ENCODE measurements at regions not wholly inside any gene's neighbourhood (a gene's known extent, or its start where the extent isn't known, plus 50 kb on each side); places are given as distances from the start of the nearest gene placed in this dataset.

GRCh38 chr9:87443006-87443405 is 54.7 kb upstream of the DAPK1 start:
- no peak overlapping the region for H3K9ac ChIP-seq (replicated peaks; ENCODE audit: extremely low read depth, insufficient read depth, low read length)
- H3K4me3 ChIP-seq (replicated peaks in 1 of 3; ENCODE audit: insufficient read depth in 1 of 3, low read depth in 1 of 3, low read length in 3 of 3), result no peak overlapping the region
- ChIA-PET POLR2A (no interaction called here), CTCF (no interaction called here)
- no TSS peak for BruUV-seq (replicated peaks)
- dilution Hi-C loops (cut with MboI; ENCODE audit: extremely low pct_ligation_motif_present, low sequenced_read_pairs) (no loop called here), intact Hi-C loops (cut with micrococcal nuclease) (no loop called here)
- DNase-seq (ENCODE audit: low read depth, low spot score) (no peak), FAIRE-seq (no peak)
- H3K9me1 ChIP-seq (replicated peaks; ENCODE audit: control insufficient read depth, extremely low read depth, insufficient read depth, low read length), result no peaks in the 10 kb centered on the region
- H3K79me2 ChIP-seq (ENCODE audit: control insufficient read depth, insufficient read depth, low read length), result no peaks in the 10 kb centered on the region
- no peak for TF ChIP-seq POLR2A (IDR thresholded peaks at IDR 0.05; ENCODE audit: low read depth, low read length)
- no peaks in the 10 kb centered on the region for H3K36me3 ChIP-seq (ENCODE audit: control insufficient read depth in 2 of 2, extremely low read depth in 1 of 2, insufficient read depth in 2 of 2, low read length in 2 of 2)
- no peaks in the 10 kb centered on the region for H4K20me1 ChIP-seq (replicated peaks; ENCODE audit: control insufficient read depth, extremely low read depth, insufficient read depth, low read length)
- H3K4me1 ChIP-seq (ENCODE audit: control insufficient read depth, extremely low read depth, insufficient read depth, low read length), result no peaks in the 10 kb centered on the region
- H3K9me3 ChIP-seq (replicated peaks; ENCODE audit: control insufficient read depth, insufficient read depth, low read length), result no peaks in the 10 kb centered on the region
- H3K27ac ChIP-seq (ENCODE audit: insufficient read depth, low read depth, low read length), result no peak overlapping the region
- no peaks in the 10 kb centered on the region for H3K27me3 ChIP-seq (ENCODE audit: control insufficient read depth in 2 of 2, insufficient read depth in 2 of 2, low read length in 2 of 2)
- H2AFZ ChIP-seq (ENCODE audit: low read depth, low read length), result no peak overlapping the region
- no peak overlapping the region for H3K4me2 ChIP-seq (ENCODE audit: insufficient read depth, low read length)

- dilution Hi-C loops (cut with MboI; ENCODE audit: extremely low pct_ligation_motif_present, low sequenced_read_pairs), result no loop called here
- no peak for FAIRE-seq
Observed at GRCh38 chr9:87443461-87443860, 54.2 kb upstream of the DAPK1 start.

More at GRCh38 chr9:87443461-87443860, 54.2 kb upstream of the DAPK1 start:
- no peak for DNase-seq (ENCODE audit: low read depth, low spot score)
- Histone ChIP-seq H3K9me3 (replicated peaks; ENCODE audit: control insufficient read depth, insufficient read depth, low read length) (no peaks in the 10 kb centered on the region), H3K4me3 (replicated peaks in 1 of 3; ENCODE audit: insufficient read depth in 1 of 3, low read depth in 1 of 3, low read length in 3 of 3) (no peak overlapping the region), H3K9me1 (replicated peaks; ENCODE audit: control insufficient read depth, extremely low read depth, insufficient read depth, low read length) (no peaks in the 10 kb centered on the region), H3K4me1 (ENCODE audit: control insufficient read depth, extremely low read depth, insufficient read depth, low read length) (no peaks in the 10 kb centered on the region), H3K4me2 (ENCODE audit: insufficient read depth, low read length) (no peak overlapping the region), H2AFZ (ENCODE audit: low read depth, low read length) (no peak overlapping the region), H3K27me3 (ENCODE audit: control insufficient read depth in 2 of 2, insufficient read depth in 2 of 2, low read length in 2 of 2) (no peaks in the 10 kb centered on the region), H3K36me3 (ENCODE audit: control insufficient read depth in 2 of 2, extremely low read depth in 1 of 2, insufficient read depth in 2 of 2, low read length in 2 of 2) (no peaks in the 10 kb centered on the region), H4K20me1 (replicated peaks; ENCODE audit: control insufficient read depth, extremely low read depth, insufficient read depth, low read length) (no peaks in the 10 kb centered on the region), H3K79me2 (ENCODE audit: control insufficient read depth, insufficient read depth, low read length) (no peaks in the 10 kb centered on the region), H3K9ac (replicated peaks; ENCODE audit: extremely low read depth, insufficient read depth, low read length) (no peak overlapping the region), H3K27ac (ENCODE audit: insufficient read depth, low read depth, low read length) (no peak overlapping the region)
- intact Hi-C loops (cut with micrococcal nuclease), result no loop called here
- BruUV-seq (replicated peaks), result no TSS peak
- ChIA-PET CTCF (no interaction called here), POLR2A (no interaction called here)
- TF ChIP-seq, protein P1, sequence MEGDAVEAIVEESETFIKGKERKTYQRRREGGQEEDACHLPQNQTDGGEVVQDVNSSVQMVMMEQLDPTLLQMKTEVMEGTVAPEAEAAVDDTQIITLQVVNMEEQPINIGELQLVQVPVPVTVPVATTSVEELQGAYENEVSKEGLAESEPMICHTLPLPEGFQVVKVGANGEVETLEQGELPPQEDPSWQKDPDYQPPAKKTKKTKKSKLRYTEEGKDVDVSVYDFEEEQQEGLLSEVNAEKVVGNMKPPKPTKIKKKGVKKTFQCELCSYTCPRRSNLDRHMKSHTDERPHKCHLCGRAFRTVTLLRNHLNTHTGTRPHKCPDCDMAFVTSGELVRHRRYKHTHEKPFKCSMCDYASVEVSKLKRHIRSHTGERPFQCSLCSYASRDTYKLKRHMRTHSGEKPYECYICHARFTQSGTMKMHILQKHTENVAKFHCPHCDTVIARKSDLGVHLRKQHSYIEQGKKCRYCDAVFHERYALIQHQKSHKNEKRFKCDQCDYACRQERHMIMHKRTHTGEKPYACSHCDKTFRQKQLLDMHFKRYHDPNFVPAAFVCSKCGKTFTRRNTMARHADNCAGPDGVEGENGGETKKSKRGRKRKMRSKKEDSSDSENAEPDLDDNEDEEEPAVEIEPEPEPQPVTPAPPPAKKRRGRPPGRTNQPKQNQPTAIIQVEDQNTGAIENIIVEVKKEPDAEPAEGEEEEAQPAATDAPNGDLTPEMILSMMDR (IDR thresholded peaks at IDR 0.05; ENCODE audit: extremely low read depth in 1 of 2, insufficient read depth in 1 of 2, low read depth in 1 of 2, low read length in 2 of 2), result no peak
- TF ChIP-seq MYC (IDR thresholded peaks at IDR 0.05; ENCODE audit: low read depth, low read length) (no peak), EZH2 (IDR thresholded peaks at IDR 0.05; ENCODE audit: borderline replicate concordance, low read depth, low read length, severe bottlenecking) (no peak), GATA2 (IDR thresholded peaks at IDR 0.05; ENCODE audit: insufficient read depth, insufficient read length, low read depth, low read length) (no peak), POLR2AphosphoS5 (IDR thresholded peaks at IDR 0.05; ENCODE audit: insufficient read depth, low read depth, low read length) (no peak), POLR2A (IDR thresholded peaks at IDR 0.05; ENCODE audit: low read depth, low read length) (no peak), FOS (IDR thresholded peaks at IDR 0.05; ENCODE audit: borderline replicate concordance, insufficient read depth, low read length) (no peak), JUN (IDR thresholded peaks at IDR 0.05; ENCODE audit: borderline replicate concordance, insufficient read depth, insufficient read length, low read depth) (no peak)
- TF ChIP-seq, protein P2, sequence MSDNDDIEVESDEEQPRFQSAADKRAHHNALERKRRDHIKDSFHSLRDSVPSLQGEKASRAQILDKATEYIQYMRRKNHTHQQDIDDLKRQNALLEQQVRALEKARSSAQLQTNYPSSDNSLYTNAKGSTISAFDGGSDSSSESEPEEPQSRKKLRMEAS (IDR thresholded peaks at IDR 0.05; ENCODE audit: insufficient read depth, insufficient read length), result no peak

All from endothelial cell of umbilical vein (primary cell).